ENCODE measurements at regions not wholly inside any gene's neighbourhood (a gene's known extent, or its start where the extent isn't known, plus 50 kb on each side); places are given as distances from the start of the nearest gene placed in this dataset.

- DNase-seq: no peak
These were observed 212.7 kb upstream of the FMR1 start for GRCh38 chrX:147699061-147699460.

GRCh38 chrX:147710301-147710700 is 201.4 kb upstream of the FMR1 start:
- no peak for DNase-seq

GRCh38 chrX:147733369-147733768 is 178.3 kb upstream of the FMR1 start:
- DNase-seq: no peak

- no peak for DNase-seq
These were observed 176.4 kb upstream of the FMR1 start for GRCh38 chrX:147735364-147735763.

GRCh38 chrX:147736045-147736444 is 175.7 kb upstream of the FMR1 start:
- no peak for DNase-seq

GRCh38 chrX:147737690-147738089 is 174.0 kb upstream of the FMR1 start:
- no peak for DNase-seq

- DNase-seq: no peak
These were observed 173.5 kb upstream of the FMR1 start for GRCh38 chrX:147738265-147738664.

GRCh38 chrX:147739196-147739595 is 172.5 kb upstream of the FMR1 start:
- no peak for DNase-seq

- DNase-seq: no peak
These were observed 169.9 kb upstream of the FMR1 start for GRCh38 chrX:147741776-147742175.

- DNase-seq: peak; percentile 2
These were observed 162.4 kb upstream of the FMR1 start for GRCh38 chrX:147749308-147749707.

GRCh38 chrX:147757750-147758149 is 154.0 kb upstream of the FMR1 start:
- no peak for DNase-seq

- DNase-seq: no peak
These were observed 148.6 kb upstream of the FMR1 start for GRCh38 chrX:147763131-147763530.

- no peak for DNase-seq
These were observed 146.9 kb upstream of the FMR1 start for GRCh38 chrX:147764868-147765267.

GRCh38 chrX:147770858-147771257 is 140.9 kb upstream of the FMR1 start:
- DNase-seq: no peak

GRCh38 chrX:147776988-147777387 is 134.7 kb upstream of the FMR1 start:
- DNase-seq: no peak

- DNase-seq: no peak
These were observed 132.5 kb upstream of the FMR1 start for GRCh38 chrX:147779173-147779572.

- no peak for DNase-seq
These were observed 129.9 kb upstream of the FMR1 start for GRCh38 chrX:147781844-147782243.

GRCh38 chrX:147788641-147789350 is 122.9 kb upstream of the FMR1 start:
- DNase-seq: no peak

- DNase-seq: no peak
These were observed 111.1 kb upstream of the FMR1 start for GRCh38 chrX:147800663-147801062.

GRCh38 chrX:147803948-147804347 is 107.8 kb upstream of the FMR1 start:
- peak; percentile 13 for DNase-seq

- no peak for DNase-seq
These were observed 99.9 kb upstream of the FMR1 start for GRCh38 chrX:147811803-147812202.

GRCh38 chrX:147827070-147827469 is 84.6 kb upstream of the FMR1 start:
- DNase-seq: no peak

GRCh38 chrX:147828719-147829118 is 83.0 kb upstream of the FMR1 start:
- no peak for DNase-seq

- DNase-seq: no peak
These were observed 78.9 kb upstream of the FMR1 start for GRCh38 chrX:147832707-147833348.

Data from left kidney (tissue), 1 donor.